Vagina (tissue), 2 donors: ENCODE measurements at regions not wholly inside any gene's neighbourhood (a gene's known extent, or its start where the extent isn't known, plus 50 kb on each side); places are given as distances from the start of the nearest gene placed in this dataset.

Experiments
- CTCF ChIP-seq, 3 experiments: fragments of 450-650 bp in 2 of 3; fragments of 200-600 bp in 1 of 3; sonication (generic) in 1 of 3; IDR thresholded peaks; one replicate each; pipeline ENCODE4 v1.5.1; 2017 to 2019; ENCODE audit warnings: antibody characterized with exemption in 3 of 3, mild to moderate bottlenecking in 2 of 3, moderate library complexity in 2 of 3
- POLR2A ChIP-seq, 2 donors: fragments of 450-650 bp; IDR thresholded peaks; one replicate each; pipeline ENCODE4 v1.6.1; 2017; ENCODE audit warnings: antibody characterized with exemption in 2 of 2, mild to moderate bottlenecking in 2 of 2, moderate library complexity in 2 of 2
- POLR2AphosphoS5 ChIP-seq, 2 donors: sonication (generic); formaldehyde crosslinking; IDR thresholded peaks; one replicate each; pipeline ENCODE4 v1.9.0; 2017; ENCODE audit warnings: antibody characterized with exemption in 2 of 2, mild to moderate bottlenecking in 2 of 2, low read depth in 1 of 2; ENCODE audit not compliant: insufficient read depth in 1 of 2

- TF ChIP-seq POLR2A (IDR thresholded peaks at IDR 0.05) (no peak), CTCF (IDR thresholded peaks at IDR 0.05) (no peak), POLR2AphosphoS5 (IDR thresholded peaks at IDR 0.05; ENCODE audit: insufficient read depth in 1 of 2, low read depth in 1 of 2) (no peak)
Observed at GRCh38 chr6:159469443-159469842, 223.6 kb downstream of the SOD2 start.
